PFSK-1 (cell line): ENCODE measurements at regions not wholly inside any gene's neighbourhood (a gene's known extent, or its start where the extent isn't known, plus 50 kb on each side); places are given as distances from the start of the nearest gene placed in this dataset.

Source experiments
- POLR2AphosphoS5 ChIP-seq: IDR thresholded peaks from 2 replicates; pipeline ENCODE4 v1.6.1; 2012; ENCODE audit warnings: low read depth, mild to moderate bottlenecking, control low read depth, low read length, moderate library complexity
- REST ChIP-seq, 2 experiments: IDR thresholded peaks; 2 replicates each; pipeline versions ENCODE4 v1.6.1 to v1.8.0; 2011 to 2012; ENCODE audit warnings: low read depth in 2 of 2, low read length in 2 of 2, control low read depth in 1 of 2, inconsistent platforms in 1 of 2, mild to moderate bottlenecking in 1 of 2, moderate library complexity in 1 of 2; ENCODE audit not compliant: insufficient read depth in 1 of 2
- TAF1 ChIP-seq: IDR thresholded peaks from 2 replicates; pipeline ENCODE4 v1.6.1; 2012; ENCODE audit warnings: low read length, control low read depth, borderline replicate concordance; ENCODE audit not compliant: insufficient read depth

- no peak for TF ChIP-seq POLR2AphosphoS5
- no peak for TF ChIP-seq REST (IDR thresholded peaks at IDR 0.05; ENCODE audit: insufficient read depth in 1 of 2, low read depth in 2 of 2, low read length in 2 of 2)
- no peak for TF ChIP-seq TAF1
Observed at GRCh38 chr16:56068816-56069215, 122.5 kb upstream of the GNAO1 start.
